Endothelial cell of umbilical vein (primary cell): ENCODE measurements at regions not wholly inside any gene's neighbourhood (a gene's known extent, or its start where the extent isn't known, plus 50 kb on each side); places are given as distances from the start of the nearest gene placed in this dataset.

Experiments
- BruUV-seq: library from RNA; stranded (reverse); fragments of 400-500 nt; replicated peaks from 2 replicates; lab custom pipeline; 2021; lab: Mats Ljungman, UMichigan
- CTCF ChIA-PET: fragments of 300-600, 350-600 bp; sonication (Branson Sonifier 250); formaldehyde crosslinking; loops from one replicate; lab custom pipeline; 2021; ENCODE audit warnings: antibody characterized with exemption, inconsistent platforms; lab: Charles Lee
- POLR2A ChIA-PET: fragments of 300-600, 350-600 bp; sonication (Branson Sonifier 250); formaldehyde crosslinking; loops from one replicate; lab custom pipeline; 2021; ENCODE audit warnings: antibody characterized with exemption, inconsistent platforms; lab: Charles Lee
- DNase-seq: peaks from one replicate; pipeline ENCODE4 v3.0.0-alpha.2; 2011; ENCODE audit warnings: low read depth, low spot score
- FAIRE-seq: peaks from 2 replicates; lab custom pipeline; 2011; peaks lifted over from hg19 to GRCh38; lab: Jason Lieb, UNC
- H2AFZ ChIP-seq: 2 replicates; pipeline ENCODE4 v1.6.0; 2012; ENCODE audit warnings: low read depth, low read length, control low read depth, inconsistent platforms
- H3K27ac ChIP-seq: 2 replicates; pipeline ENCODE4 v1.5.1; 2011; ENCODE audit warnings: low read depth, mild to moderate bottlenecking, control low read depth, low read length, moderate library complexity; ENCODE audit not compliant: insufficient read depth
- H3K27me3 ChIP-seq, 2 experiments: 2 replicates each; pipeline versions ENCODE4 v1.6.0 to v1.6.1; 2011; ENCODE audit warnings: low read length in 2 of 2, mixed read lengths in 1 of 2; ENCODE audit not compliant: control insufficient read depth in 2 of 2, insufficient read depth in 2 of 2
- H3K36me3 ChIP-seq, 2 experiments: 2 replicates in 1 of 2; 3 replicates in 1 of 2; pipeline ENCODE4 v1.5.1; 2011; ENCODE audit warnings: low read length in 2 of 2, mild to moderate bottlenecking in 1 of 2, moderate library complexity in 1 of 2; ENCODE audit not compliant: control insufficient read depth in 2 of 2, insufficient read depth in 2 of 2; ENCODE audit errors: extremely low read depth in 1 of 2
- H3K4me1 ChIP-seq: 3 replicates; pipeline ENCODE4 v1.5.1; 2011; ENCODE audit warnings: mild to moderate bottlenecking, low read length; ENCODE audit not compliant: control insufficient read depth, insufficient read depth; ENCODE audit errors: extremely low read depth
- H3K4me2 ChIP-seq: 2 replicates; pipeline ENCODE4 v1.6.1; 2011; ENCODE audit warnings: low read length, control low read depth, mixed read lengths; ENCODE audit not compliant: insufficient read depth
- H3K4me3 ChIP-seq, 3 experiments: fragments of 200-600 bp in 1 of 3; sonication (generic), shearing (Covaris generic) in 1 of 3; replicated peaks in 1 of 3; 2 replicates each; pipeline ENCODE4 v1.5.1; 2011 to 2016; ENCODE audit warnings: control low read depth in 3 of 3, low read length in 3 of 3, mild to moderate bottlenecking in 2 of 3, inconsistent platforms in 1 of 3, low read depth in 1 of 3, moderate library complexity in 1 of 3; ENCODE audit not compliant: insufficient read depth in 1 of 3
- H3K79me2 ChIP-seq: 2 replicates; pipeline ENCODE4 v1.6.0; 2012; ENCODE audit warnings: low read length, inconsistent platforms; ENCODE audit not compliant: control insufficient read depth, insufficient read depth
- H3K9ac ChIP-seq: replicated peaks from 2 replicates; pipeline ENCODE3; 2011; ENCODE audit warnings: low read length, control low read depth; ENCODE audit not compliant: insufficient read depth; ENCODE audit errors: extremely low read depth
- H3K9me1 ChIP-seq: replicated peaks from 3 replicates; pipeline ENCODE4 v1.6.0; 2011; ENCODE audit warnings: mild to moderate bottlenecking, low read length; ENCODE audit not compliant: control insufficient read depth, insufficient read depth; ENCODE audit errors: extremely low read depth
- H3K9me3 ChIP-seq: replicated peaks from 2 replicates; pipeline ENCODE4 v1.5.1; 2012; ENCODE audit warnings: low read length, inconsistent platforms; ENCODE audit not compliant: control insufficient read depth, insufficient read depth
- H4K20me1 ChIP-seq: replicated peaks from 2 replicates; pipeline ENCODE3; 2011; ENCODE audit warnings: mild to moderate bottlenecking, low read length; ENCODE audit not compliant: control insufficient read depth, insufficient read depth; ENCODE audit errors: extremely low read depth
- CTCF ChIP-seq, 2 donors: IDR thresholded peaks; 1 replicate in 1 of 2; 2 replicates in 1 of 2; pipeline ENCODE4 v1.5.1; 2011; ENCODE audit warnings: low read length in 2 of 2, mild to moderate bottlenecking in 2 of 2, moderate library complexity in 2 of 2, control low read depth in 1 of 2, inconsistent platforms in 1 of 2, low read depth in 1 of 2; ENCODE audit not compliant: insufficient read depth in 1 of 2; ENCODE audit errors: extremely low read depth in 1 of 2
- EZH2 ChIP-seq: IDR thresholded peaks from 2 replicates; pipeline ENCODE4 v1.6.1; 2012; ENCODE audit warnings: borderline replicate concordance, low read depth, mild to moderate bottlenecking, moderate library complexity, low read length, inconsistent platforms; ENCODE audit not compliant: severe bottlenecking
- FOS ChIP-seq: IDR thresholded peaks from 2 replicates; pipeline ENCODE4 v1.6.1; 2011; ENCODE audit warnings: mild to moderate bottlenecking, low read length, moderate library complexity, borderline replicate concordance; ENCODE audit not compliant: insufficient read depth
- GATA2 ChIP-seq: IDR thresholded peaks from 2 replicates; pipeline ENCODE4 v1.7.0; 2011; ENCODE audit warnings: low read depth, mild to moderate bottlenecking, moderate library complexity, mixed read lengths, low read length; ENCODE audit not compliant: insufficient read length, insufficient read depth
- JUN ChIP-seq: IDR thresholded peaks from 2 replicates; pipeline ENCODE4 v1.6.1; 2011; ENCODE audit warnings: borderline replicate concordance, low read depth; ENCODE audit not compliant: insufficient read length, insufficient read depth
- MAX ChIP-seq: IDR thresholded peaks from 2 replicates; pipeline ENCODE4 v1.6.1; 2011; ENCODE audit not compliant: insufficient read depth, insufficient read length
- MYC ChIP-seq: IDR thresholded peaks from one replicate; pipeline ENCODE4 v1.6.1; 2011; ENCODE audit warnings: mild to moderate bottlenecking, low read depth, low read length
- POLR2A ChIP-seq: IDR thresholded peaks from 2 replicates; pipeline ENCODE4 v1.6.1; 2012; ENCODE audit warnings: low read depth, mild to moderate bottlenecking, control low read depth, low read length
- POLR2AphosphoS5 ChIP-seq: IDR thresholded peaks from 2 replicates; pipeline ENCODE4 v1.6.1; 2012; ENCODE audit warnings: low read depth, mild to moderate bottlenecking, control low read depth, low read length, moderate library complexity; ENCODE audit not compliant: insufficient read depth
- dilution Hi-C: fragments of 300-500 bp; cut with MboI; formaldehyde crosslinking; loops from one replicate; pipeline ENCODE4 v1.15.0; 2019; ENCODE audit warnings: low sequenced_read_pairs; ENCODE audit not compliant: extremely low pct_ligation_motif_present
- intact Hi-C: fragments of 100-400 bp; cut with micrococcal nuclease; formaldehyde crosslinking; loops from one replicate; pipeline ENCODE4 v1.10.0; 2022

GRCh38 chr4:129581305-129581704 is 485.4 kb downstream of the C4orf33 start:
- H3K4me2 ChIP-seq = no peak overlapping the region
- H3K27me3 ChIP-seq = no peaks in the 10 kb centered on the region
- H3K36me3 ChIP-seq = no peaks in the 10 kb centered on the region
- H3K4me1 ChIP-seq = no peaks in the 10 kb centered on the region
- TF ChIP-seq JUN (no peak), POLR2AphosphoS5 (no peak), MYC (no peak), FOS (no peak), CTCF (IDR thresholded peaks at IDR 0.05; ENCODE audit: extremely low read depth in 1 of 2, insufficient read depth in 1 of 2, low read depth in 1 of 2, low read length in 2 of 2) (no peak), EZH2 (no peak), MAX (no peak), POLR2A (no peak), GATA2 (no peak)
- no peak overlapping the region for H2AFZ ChIP-seq
- dilution Hi-C loops (no loop called here), intact Hi-C loops (no loop called here)
- no peaks in the 10 kb centered on the region for H3K9me1 ChIP-seq
- no peaks in the 10 kb centered on the region for H3K9me3 ChIP-seq
- FAIRE-seq (no peak), DNase-seq (no peak)
- H3K4me3 ChIP-seq = no peak overlapping the region
- H4K20me1 ChIP-seq = no peaks in the 10 kb centered on the region
- no peaks in the 10 kb centered on the region for H3K79me2 ChIP-seq
- no peak overlapping the region for H3K27ac ChIP-seq
- ChIA-PET POLR2A (no interaction called here), CTCF (no interaction called here)
- no TSS peak for BruUV-seq
- H3K9ac ChIP-seq = no peak overlapping the region
